ENCODE measurements at regions not wholly inside any gene's neighbourhood (a gene's known extent, or its start where the extent isn't known, plus 50 kb on each side); places are given as distances from the start of the nearest gene placed in this dataset.

DNA sequence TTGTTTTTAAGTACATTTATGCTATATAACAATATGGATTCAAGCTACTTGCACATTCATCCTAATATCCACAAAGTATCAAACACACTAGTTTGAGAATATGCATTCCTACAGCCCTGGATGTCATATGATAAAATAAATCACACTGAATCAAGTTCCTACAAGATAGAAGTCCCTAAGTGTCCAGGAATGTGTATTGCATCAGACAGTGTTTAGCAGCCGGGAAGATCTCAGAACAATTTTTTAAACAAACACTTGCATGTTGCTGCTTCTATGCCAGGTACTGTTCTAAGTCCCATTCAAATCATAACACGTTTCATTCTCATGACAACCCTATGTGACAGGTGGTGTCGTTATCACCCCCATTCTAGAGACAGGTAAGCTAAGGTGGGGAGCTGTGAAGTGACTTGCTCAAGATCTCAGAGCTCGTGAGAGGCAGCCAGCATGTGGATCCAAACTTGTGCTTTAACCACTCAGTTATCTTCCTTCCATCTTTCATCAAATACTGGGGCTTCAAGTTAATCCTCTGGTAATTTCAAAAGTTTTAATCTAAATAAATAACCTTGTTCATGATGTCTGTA lies 68.3 kb upstream of the KIF26B start:
- Histone ChIP-seq H3K4me2 (ENCODE audit: insufficient read depth, low read length) (peak overlapping the region; percentile 56), H3K36me3 (ENCODE audit: insufficient read depth, low read length) (no peaks in the 10 kb centered on the region), H3K27me3 (ENCODE audit: insufficient read depth, low read length) (no peaks in the 10 kb centered on the region), H3K4me1 (ENCODE audit: insufficient read depth, low read length) (peaks cover 29% of the 10 kb centered on the region), H3K9me3 (ENCODE audit: low read depth, low read length) (no peaks in the 10 kb centered on the region), H3K27ac (ENCODE audit: low read depth, low read length) (peak overlapping the region; percentile 89), H3K79me2 (ENCODE audit: insufficient read depth, low read length) (no peaks in the 10 kb centered on the region), H3K4me3 (ENCODE audit: insufficient read depth, low read length) (no peak overlapping the region), H4K20me1 (ENCODE audit: insufficient read depth, low read length) (no peaks in the 10 kb centered on the region), H2AFZ (ENCODE audit: low read length) (no peak overlapping the region)
- no peak for TF ChIP-seq CTCF (IDR thresholded peaks at IDR 0.05; ENCODE audit: extremely low read depth, low read depth, low read length)
- DNase-seq (ENCODE audit: insufficient read length, low spot score, missing footprints) = no peak

DNA sequence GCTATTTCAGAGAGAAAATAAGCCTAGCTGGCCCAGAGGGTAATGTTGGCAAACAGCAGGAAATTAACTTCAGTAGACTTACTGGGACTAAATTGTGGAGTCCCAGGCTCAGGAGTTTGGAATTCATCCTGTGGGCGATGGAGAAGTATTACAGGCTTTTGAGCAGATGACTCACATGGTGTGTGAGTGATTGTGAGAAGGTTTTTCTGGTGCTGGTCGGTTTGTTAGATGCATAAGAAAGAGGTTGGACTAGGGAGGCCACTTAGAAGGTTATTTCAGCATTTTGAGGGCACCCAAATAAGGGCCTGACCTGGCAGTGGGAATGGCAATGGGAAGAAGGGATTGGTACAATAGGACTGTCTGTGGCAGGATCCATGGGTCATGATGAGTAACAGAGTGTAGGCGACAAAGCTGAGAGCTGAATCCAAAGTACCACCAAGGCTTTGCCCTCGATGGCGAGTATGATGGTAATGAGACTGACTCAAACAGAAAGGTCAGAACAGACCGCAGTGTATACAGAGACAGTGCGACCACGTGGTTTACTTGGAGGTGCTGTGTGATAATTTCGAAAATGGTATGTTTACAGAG lies 69.2 kb upstream of the KIF26B start:
- TF ChIP-seq CTCF (IDR thresholded peaks at IDR 0.05; ENCODE audit: extremely low read depth, low read depth, low read length) = peak; percentile 10
- peak overlapping the region; percentile 39 for H2AFZ ChIP-seq (ENCODE audit: low read length)
- peak overlapping the region; percentile 5 for H3K4me3 ChIP-seq (ENCODE audit: insufficient read depth, low read length)
- no peaks in the 10 kb centered on the region for H3K36me3 ChIP-seq (ENCODE audit: insufficient read depth, low read length)
- peak overlapping the region; percentile 89 for H3K27ac ChIP-seq (ENCODE audit: low read depth, low read length)
- H3K4me1 ChIP-seq (ENCODE audit: insufficient read depth, low read length) = peaks cover 24% of the 10 kb centered on the region
- H3K9me3 ChIP-seq (ENCODE audit: low read depth, low read length) = no peaks in the 10 kb centered on the region
- H3K79me2 ChIP-seq (ENCODE audit: insufficient read depth, low read length) = no peaks in the 10 kb centered on the region
- peak; percentile 87 for DNase-seq (ENCODE audit: insufficient read length, low spot score, missing footprints)
- H3K4me2 ChIP-seq (ENCODE audit: insufficient read depth, low read length) = peak overlapping the region; percentile 56
- H3K27me3 ChIP-seq (ENCODE audit: insufficient read depth, low read length) = no peaks in the 10 kb centered on the region
- H4K20me1 ChIP-seq (ENCODE audit: insufficient read depth, low read length) = no peaks in the 10 kb centered on the region

- H2AFZ ChIP-seq (ENCODE audit: low read length) = no peak overlapping the region
- H3K4me1 ChIP-seq (ENCODE audit: insufficient read depth, low read length) = peaks cover 24% of the 10 kb centered on the region
- TF ChIP-seq CTCF (IDR thresholded peaks at IDR 0.05; ENCODE audit: extremely low read depth, low read depth, low read length) = no peak
- no peaks in the 10 kb centered on the region for H4K20me1 ChIP-seq (ENCODE audit: insufficient read depth, low read length)
- H3K4me2 ChIP-seq (ENCODE audit: insufficient read depth, low read length) = no peak overlapping the region
- no peaks in the 10 kb centered on the region for H3K79me2 ChIP-seq (ENCODE audit: insufficient read depth, low read length)
- H3K27ac ChIP-seq (ENCODE audit: low read depth, low read length) = peak overlapping the region; percentile 89
- no peak overlapping the region for H3K4me3 ChIP-seq (ENCODE audit: insufficient read depth, low read length)
- H3K9me3 ChIP-seq (ENCODE audit: low read depth, low read length) = no peaks in the 10 kb centered on the region
- DNase-seq (ENCODE audit: insufficient read length, low spot score, missing footprints) = no peak
- H3K27me3 ChIP-seq (ENCODE audit: insufficient read depth, low read length) = no peaks in the 10 kb centered on the region
- no peaks in the 10 kb centered on the region for H3K36me3 ChIP-seq (ENCODE audit: insufficient read depth, low read length)
These were observed 70.2 kb upstream of the KIF26B start for GRCh38 chr1:245084551-245084950.

GRCh38 chr1:245079021-245079609 lies 75.7 kb upstream of the KIF26B start:
- TF ChIP-seq CTCF (IDR thresholded peaks at IDR 0.05; ENCODE audit: extremely low read depth, low read depth, low read length) = peak; percentile 95
- Histone ChIP-seq H3K4me1 (ENCODE audit: insufficient read depth, low read length) (no peaks in the 10 kb centered on the region), H3K27me3 (ENCODE audit: insufficient read depth, low read length) (no peaks in the 10 kb centered on the region), H3K36me3 (ENCODE audit: insufficient read depth, low read length) (no peaks in the 10 kb centered on the region), H3K4me2 (ENCODE audit: insufficient read depth, low read length) (peak overlapping the region; percentile 77), H4K20me1 (ENCODE audit: insufficient read depth, low read length) (no peaks in the 10 kb centered on the region), H3K27ac (ENCODE audit: low read depth, low read length) (no peak overlapping the region), H3K4me3 (ENCODE audit: insufficient read depth, low read length) (peak overlapping the region; percentile 38), H2AFZ (ENCODE audit: low read length) (peak overlapping the region; percentile 47), H3K9me3 (ENCODE audit: low read depth, low read length) (no peaks in the 10 kb centered on the region), H3K79me2 (ENCODE audit: insufficient read depth, low read length) (no peaks in the 10 kb centered on the region)
- no peak for DNase-seq (ENCODE audit: insufficient read length, low spot score, missing footprints)

Data from osteoblast (primary cell).